HAP-1 (cell line): ENCODE measurements at regions not wholly inside any gene's neighbourhood (a gene's known extent, or its start where the extent isn't known, plus 50 kb on each side); places are given as distances from the start of the nearest gene placed in this dataset.

Experiments used
- DNase-seq, 2 experiments: peaks; one replicate each; pipeline ENCODE4 v3.0.0-alpha.2; 2016 to 2020; ENCODE audit warnings: low spot score in 2 of 2
- H3K27me3 ChIP-seq: fragments of 250-450 bp; sonication (Bioruptor Pico); 2 replicates; pipeline ENCODE4 v1.5.1; 2020; ENCODE audit warnings: low read depth, mild to moderate bottlenecking, moderate library complexity
- H3K36me3 ChIP-seq: fragments of 250-450 bp; sonication (Bioruptor Pico); replicated peaks from 2 replicates; pipeline ENCODE4 v1.5.1; 2020; ENCODE audit warnings: mild to moderate bottlenecking
- H3K4me1 ChIP-seq: fragments of 250-450 bp; sonication (Bioruptor Pico); 2 replicates; pipeline ENCODE4 v1.5.1; 2020; ENCODE audit warnings: mild to moderate bottlenecking
- H3K4me3 ChIP-seq: fragments of 250-450 bp; sonication (Bioruptor Pico); 2 replicates; pipeline ENCODE4 v1.5.1; 2020; ENCODE audit warnings: mild to moderate bottlenecking, moderate library complexity
- H3K9me3 ChIP-seq: fragments of 250-450 bp; sonication (Bioruptor Pico); 2 replicates; pipeline ENCODE4 v1.5.1; 2020; ENCODE audit warnings: mild to moderate bottlenecking, moderate library complexity
- in situ Hi-C: fragments of 300-500 bp; cut with MboI; formaldehyde crosslinking; loops from 3 replicates; pipeline ENCODE4 v1.14.3; 2020; ENCODE audit warnings: low sequenced_read_pairs, inconsistent platforms, mixed read lengths

DNA sequence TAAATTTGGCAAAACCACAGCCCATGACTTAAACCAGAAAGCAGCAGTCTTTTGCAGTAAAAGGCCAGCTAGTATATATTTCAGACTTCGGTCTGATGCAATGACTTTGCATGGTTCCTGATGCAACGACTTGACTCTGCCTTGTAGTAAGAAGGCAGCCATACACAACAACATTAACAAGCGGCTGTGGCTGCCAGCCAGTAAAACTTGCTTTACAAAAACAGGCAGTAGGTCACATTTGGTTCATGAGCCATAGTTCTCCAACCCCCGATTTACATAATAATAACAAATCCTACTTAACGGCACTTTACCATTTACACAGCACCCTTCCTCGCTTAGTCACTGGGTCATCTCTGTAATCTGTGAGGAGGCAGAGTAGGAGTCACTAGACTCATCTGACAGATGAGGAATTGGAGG, 410.3 kb downstream of the LRATD1 start:
- no peak overlapping the region for H3K4me3 ChIP-seq
- DNase-seq: peak; percentile 87 to 98

DNA sequence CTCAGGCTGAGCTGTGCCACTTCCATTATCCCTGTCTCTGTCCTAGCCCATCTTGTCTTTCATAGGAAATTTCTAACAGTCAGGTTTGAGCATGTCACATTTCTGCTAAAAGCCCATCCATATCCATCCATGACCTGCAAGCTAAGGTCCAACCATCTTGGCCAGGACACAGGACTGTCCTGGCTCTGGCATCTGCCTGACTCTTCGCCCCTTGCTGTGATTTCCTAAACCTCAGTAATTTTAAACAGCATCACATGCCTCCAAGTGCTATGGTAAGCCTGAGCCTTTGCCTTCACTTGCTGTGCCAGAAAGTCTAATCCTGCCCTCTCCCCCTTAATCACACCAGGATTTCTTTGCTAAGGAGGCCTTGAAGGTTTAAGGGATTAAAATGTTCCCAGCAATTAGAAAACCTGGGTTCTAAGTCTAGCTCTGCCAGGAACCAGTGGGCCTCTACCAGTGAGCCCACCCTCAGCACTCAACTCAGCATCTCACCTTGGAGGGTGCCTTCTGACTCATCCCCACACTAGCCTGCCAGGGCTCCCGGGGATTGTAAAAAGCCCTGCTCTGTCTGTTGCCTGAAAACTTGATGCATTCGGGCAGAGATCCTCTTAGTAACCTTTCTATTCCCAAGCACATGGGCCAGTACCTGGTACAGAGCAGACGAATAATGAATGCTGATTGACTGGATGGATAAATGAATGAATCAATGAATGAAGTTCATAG, 411.0 kb downstream of the LRATD1 start:
- no peaks in the 10 kb centered on the region for H3K9me3 ChIP-seq
- DNase-seq: peak in 1 of 2 experiments; percentile 21
- in situ Hi-C loops: no loop called here
- H3K4me1 ChIP-seq: peaks cover 32% of the 10 kb centered on the region
- no peaks in the 10 kb centered on the region for H3K36me3 ChIP-seq
- H3K27me3 ChIP-seq: no peaks in the 10 kb centered on the region
- no peak overlapping the region for H3K4me3 ChIP-seq

More for the DNA sequence above, 410.3 kb downstream of the LRATD1 start:
- Histone ChIP-seq H3K36me3 (no peaks in the 10 kb centered on the region), H3K4me1 (peaks cover 32% of the 10 kb centered on the region), H3K9me3 (no peaks in the 10 kb centered on the region), H3K27me3 (no peaks in the 10 kb centered on the region)
- in situ Hi-C loops: no loop called here

DNA sequence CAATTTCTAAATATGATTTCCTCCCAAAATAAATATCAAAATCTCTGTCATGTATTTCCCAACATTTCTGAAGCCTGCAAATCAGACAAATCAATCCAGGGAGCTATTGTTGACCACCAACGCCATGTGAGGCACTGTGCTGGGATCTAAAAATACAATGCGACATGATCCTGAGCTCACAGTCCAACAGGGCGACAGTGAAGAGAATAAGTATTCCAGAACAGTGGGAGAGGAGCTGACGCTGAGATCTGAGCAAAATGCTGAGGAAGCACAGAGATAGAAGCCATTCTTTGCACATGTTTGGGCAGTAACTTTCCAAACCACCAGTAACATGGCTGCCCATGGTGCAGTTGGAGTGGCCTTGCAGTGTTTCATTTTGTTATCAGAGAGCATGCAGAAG, 412.5 kb downstream of the LRATD1 start:
- no peaks in the 10 kb centered on the region for H3K36me3 ChIP-seq
- no peak overlapping the region for H3K4me3 ChIP-seq
- DNase-seq: no peak
- H3K4me1 ChIP-seq: peaks cover 32% of the 10 kb centered on the region
- no peaks in the 10 kb centered on the region for H3K9me3 ChIP-seq
- in situ Hi-C loops: no loop called here
- no peaks in the 10 kb centered on the region for H3K27me3 ChIP-seq

DNA sequence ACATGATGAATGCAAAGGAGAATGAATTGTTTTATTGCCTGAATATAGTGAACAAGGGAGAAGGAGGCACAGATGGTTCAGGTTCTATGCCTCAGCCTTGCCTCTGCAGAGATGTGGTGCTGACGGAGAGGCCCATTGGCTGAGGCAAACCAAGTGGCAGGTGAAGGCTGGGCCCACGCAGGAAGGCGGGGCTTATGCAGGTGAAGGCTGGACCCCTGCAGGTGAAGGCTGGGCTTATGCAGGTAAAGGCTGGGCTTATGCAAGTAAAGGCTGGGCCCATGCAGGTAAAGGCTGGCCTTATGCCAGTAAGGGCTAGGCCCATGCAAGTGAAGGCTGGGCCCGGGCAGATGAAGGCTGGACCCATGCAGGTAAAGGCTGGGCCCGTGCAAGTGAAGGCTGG, 414.7 kb downstream of the LRATD1 start:
- Histone ChIP-seq H3K4me3 (no peak overlapping the region), H3K36me3 (no peaks in the 10 kb centered on the region)

DNA sequence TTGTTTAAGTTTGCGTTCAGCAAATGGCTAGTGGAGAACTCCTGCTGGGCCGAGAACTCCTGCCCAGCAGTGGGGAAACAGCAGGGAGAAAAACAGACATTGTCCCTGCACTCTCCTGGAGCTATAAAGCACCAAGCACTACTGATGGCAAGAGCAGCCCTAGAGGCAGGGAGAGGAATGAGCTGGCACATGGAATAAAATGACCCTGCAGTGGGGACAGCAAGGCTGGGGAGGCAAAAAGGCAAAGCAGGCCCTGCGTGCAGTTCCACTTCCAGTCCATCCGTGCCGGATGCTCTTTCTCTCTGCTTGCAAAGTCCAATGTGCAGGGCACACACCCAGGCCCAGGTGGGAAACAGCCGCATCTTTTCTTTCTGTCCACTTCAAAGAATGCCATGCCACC, 415.5 kb downstream of the LRATD1 start:
- DNase-seq: no peak
- H3K27me3 ChIP-seq: no peaks in the 10 kb centered on the region
- in situ Hi-C loops: no loop called here
- peaks cover 20% of the 10 kb centered on the region for H3K4me1 ChIP-seq
- no peak overlapping the region for H3K4me3 ChIP-seq
- H3K9me3 ChIP-seq: no peaks in the 10 kb centered on the region
- no peaks in the 10 kb centered on the region for H3K36me3 ChIP-seq

More for the DNA sequence above, 414.7 kb downstream of the LRATD1 start:
- Histone ChIP-seq H3K9me3 (no peaks in the 10 kb centered on the region), H3K27me3 (no peaks in the 10 kb centered on the region), H3K4me1 (peaks cover 25% of the 10 kb centered on the region)
- in situ Hi-C loops: no loop called here
- DNase-seq: no peak

DNA sequence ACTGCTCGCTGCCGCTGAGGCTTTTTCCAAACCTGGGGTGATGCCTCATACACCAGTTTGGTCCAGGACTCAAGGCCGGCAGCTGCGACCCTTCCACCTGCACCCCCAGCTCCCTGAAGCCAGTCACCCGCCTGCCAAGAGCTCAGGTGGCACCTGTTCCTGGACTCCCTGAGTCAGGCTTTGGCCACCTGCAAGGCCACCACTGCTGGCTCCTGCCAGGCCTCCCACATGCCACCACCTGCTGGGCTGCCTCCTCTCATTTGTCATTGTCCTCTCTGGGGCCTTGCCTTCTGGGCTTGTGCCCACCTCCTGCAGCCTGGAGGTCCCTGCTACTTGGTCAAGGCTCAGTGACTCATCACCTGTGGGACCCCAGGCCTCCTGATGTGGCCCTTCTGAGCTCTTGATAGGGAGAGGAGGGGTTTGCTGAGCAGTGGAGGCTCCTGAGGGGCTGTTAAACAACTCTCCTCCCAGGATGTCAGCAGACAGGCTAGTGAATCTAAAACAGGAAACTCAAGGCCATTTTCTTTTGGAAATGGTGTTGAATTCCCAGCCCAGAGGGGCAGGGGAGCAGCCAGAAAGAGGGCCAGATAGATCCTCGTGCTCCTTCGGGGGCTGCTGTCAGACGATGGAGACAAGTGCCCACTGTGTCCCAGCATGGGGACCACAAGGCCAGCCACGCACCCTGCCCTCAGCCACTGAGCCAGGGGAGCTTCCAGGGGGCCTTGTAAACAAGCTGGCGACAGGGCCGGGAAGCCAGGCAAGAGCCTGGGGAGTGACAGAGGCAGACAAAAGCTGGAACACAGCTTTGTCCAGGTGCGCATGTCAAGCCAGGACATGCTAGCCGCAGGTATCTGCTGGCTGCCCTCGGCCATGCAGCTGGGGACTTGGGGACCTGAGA, 416.8 kb downstream of the LRATD1 start:
- no peaks in the 10 kb centered on the region for H3K9me3 ChIP-seq
- H3K36me3 ChIP-seq: no peaks in the 10 kb centered on the region
- peaks cover 6% of the 10 kb centered on the region for H3K4me1 ChIP-seq
- in situ Hi-C loops: no loop called here
- DNase-seq: no peak
- H3K27me3 ChIP-seq: no peaks in the 10 kb centered on the region
- H3K4me3 ChIP-seq: no peak overlapping the region

DNA sequence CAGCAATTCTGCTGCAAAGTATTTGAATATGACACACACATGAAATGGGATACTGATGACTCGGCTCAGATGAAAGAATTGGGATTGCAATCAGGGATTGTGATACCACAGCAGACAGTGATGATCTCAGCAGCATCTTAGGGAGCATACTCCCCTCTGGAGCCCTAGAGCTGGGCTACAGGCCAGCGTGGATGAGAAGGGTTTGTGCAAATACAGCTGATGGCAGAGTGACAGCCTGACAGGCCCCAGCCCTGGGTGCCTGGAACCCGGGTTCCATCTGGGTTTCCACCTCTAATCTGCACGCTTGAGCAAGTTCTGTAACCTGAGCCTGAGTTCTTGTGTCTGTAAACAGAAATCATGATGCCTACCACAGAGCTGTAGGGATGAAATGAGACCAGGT, 418.0 kb downstream of the LRATD1 start:
- peaks cover 5% of the 10 kb centered on the region; the same call in 1 of the 2 replicates for H3K4me1 ChIP-seq
- H3K27me3 ChIP-seq: no peaks in the 10 kb centered on the region
- no peak for DNase-seq
- no peaks in the 10 kb centered on the region for H3K36me3 ChIP-seq
- in situ Hi-C loops: no loop called here
- no peak overlapping the region for H3K4me3 ChIP-seq
- no peaks in the 10 kb centered on the region for H3K9me3 ChIP-seq

DNA sequence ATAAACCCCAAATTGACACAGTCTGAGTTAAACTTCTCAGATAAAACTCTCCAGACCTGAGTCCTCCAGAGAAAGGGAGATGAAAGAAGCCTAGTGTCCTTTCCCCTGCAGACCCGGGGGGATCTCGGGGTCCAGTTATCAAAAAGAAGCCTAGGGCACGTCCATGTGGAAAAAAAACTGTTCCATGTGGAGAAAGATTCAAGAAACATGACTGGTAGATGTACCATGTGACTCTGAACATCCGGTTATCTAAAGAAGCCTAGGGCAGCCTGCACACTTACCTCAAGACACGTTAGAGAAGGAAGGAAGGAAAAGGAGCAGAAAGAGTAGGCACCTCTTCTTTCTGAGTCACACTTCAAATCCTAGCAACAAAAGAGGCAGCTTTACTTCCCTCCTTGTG, 421.0 kb downstream of the LRATD1 start:
- in situ Hi-C loops: no loop called here
- no peaks in the 10 kb centered on the region for H3K27me3 ChIP-seq
- H3K9me3 ChIP-seq: no peaks in the 10 kb centered on the region
- peaks cover 5% of the 10 kb centered on the region; the same call in 1 of the 2 replicates for H3K4me1 ChIP-seq
- H3K4me3 ChIP-seq: no peak overlapping the region
- H3K36me3 ChIP-seq: no peaks in the 10 kb centered on the region
- DNase-seq: no peak

DNA sequence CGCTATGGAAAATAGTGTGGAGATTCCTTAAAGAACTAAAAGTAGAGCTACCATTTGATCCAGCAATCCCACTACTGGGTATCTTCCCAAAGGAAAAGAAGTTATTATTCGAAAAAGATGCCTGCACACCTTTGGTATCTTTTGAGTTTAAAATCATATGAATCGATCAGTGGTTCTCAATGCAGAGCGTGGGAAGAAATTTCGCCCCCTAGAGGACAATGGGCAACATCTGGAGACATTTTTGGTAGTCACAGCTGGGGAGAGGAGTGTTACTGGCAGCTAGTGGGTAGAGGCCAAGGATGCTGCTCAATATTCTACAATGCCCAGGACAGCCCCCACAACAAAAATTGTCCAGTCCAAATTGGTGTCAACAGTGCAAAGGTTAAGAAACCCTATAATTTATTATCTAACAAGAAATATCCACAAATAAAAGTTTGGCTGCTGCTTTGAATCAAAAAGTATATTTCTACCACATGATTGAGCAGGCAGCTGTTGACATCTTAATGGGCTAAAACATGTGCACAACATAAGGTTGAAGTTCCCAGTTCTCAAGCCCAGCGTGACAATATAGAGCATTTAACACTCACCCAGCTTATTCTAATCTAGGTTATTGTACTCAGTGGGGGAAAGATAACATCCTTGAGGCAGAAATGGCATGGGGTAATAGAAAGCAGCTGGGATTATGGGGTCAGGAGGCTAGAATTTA, 425.7 kb downstream of the LRATD1 start:
- Histone ChIP-seq H3K36me3 (no peaks in the 10 kb centered on the region), H3K27me3 (no peaks in the 10 kb centered on the region), H3K4me1 (no peaks in the 10 kb centered on the region), H3K9me3 (no peaks in the 10 kb centered on the region), H3K4me3 (no peak overlapping the region)
- in situ Hi-C loops: no loop called here
- peak in 1 of 2 experiments; percentile 40 for DNase-seq

DNA sequence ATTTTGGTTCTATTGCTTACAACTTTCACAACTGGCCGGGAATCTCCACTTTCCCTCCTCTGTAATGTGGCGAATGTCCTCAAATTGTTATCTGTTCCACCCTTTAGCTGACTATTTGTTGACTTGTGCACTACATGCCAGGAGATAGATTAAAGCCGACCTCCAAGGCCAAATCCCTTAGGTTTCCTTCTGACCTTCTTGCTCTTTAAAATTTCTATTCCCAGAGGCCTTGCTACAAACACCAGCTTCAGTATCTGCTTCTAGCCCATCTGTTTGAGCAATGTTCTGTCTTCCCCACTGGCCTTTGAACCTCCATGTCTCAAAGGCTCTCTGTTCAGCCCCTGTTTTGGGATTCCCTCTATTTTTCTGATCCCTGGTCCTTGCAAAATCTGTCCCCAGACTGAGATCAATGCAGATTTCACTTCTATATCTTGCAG, 426.2 kb downstream of the LRATD1 start:
- Histone ChIP-seq H3K27me3 (no peaks in the 10 kb centered on the region), H3K4me1 (no peaks in the 10 kb centered on the region), H3K4me3 (no peak overlapping the region), H3K36me3 (no peaks in the 10 kb centered on the region), H3K9me3 (no peaks in the 10 kb centered on the region)
- DNase-seq: no peak
- in situ Hi-C loops: no loop called here

DNA sequence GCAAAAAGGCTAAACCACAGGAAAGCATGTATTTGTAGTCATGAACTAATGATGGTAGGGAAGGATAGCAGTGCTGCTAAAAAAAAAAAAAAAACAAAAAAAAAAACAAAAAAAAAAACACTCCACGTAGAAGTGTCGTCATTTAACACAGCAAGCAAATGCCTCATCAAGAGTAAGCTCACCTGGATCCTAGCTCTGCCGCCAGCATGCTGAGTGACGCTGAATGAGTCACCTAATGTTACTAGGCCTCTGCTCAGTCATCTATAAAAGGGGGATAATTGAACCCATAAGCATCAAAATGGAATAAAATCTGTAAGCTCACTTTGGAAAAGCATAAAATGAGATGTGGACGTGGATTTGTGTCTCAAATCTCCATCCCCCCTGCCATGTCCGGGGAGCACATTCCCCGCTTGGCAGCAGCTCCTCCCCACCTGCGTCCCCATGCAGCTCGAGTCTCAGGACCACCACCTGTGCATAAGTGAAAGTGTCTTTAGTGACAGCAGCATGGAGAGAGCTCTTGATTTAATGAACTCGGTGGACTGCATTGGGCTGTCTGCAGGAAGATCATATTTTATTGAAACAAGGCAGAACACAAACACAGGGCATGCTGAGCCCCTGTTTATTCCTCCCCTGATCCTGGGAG, 427.5 kb downstream of the LRATD1 start:
- in situ Hi-C loops: no loop called here
- no peak for DNase-seq

DNA sequence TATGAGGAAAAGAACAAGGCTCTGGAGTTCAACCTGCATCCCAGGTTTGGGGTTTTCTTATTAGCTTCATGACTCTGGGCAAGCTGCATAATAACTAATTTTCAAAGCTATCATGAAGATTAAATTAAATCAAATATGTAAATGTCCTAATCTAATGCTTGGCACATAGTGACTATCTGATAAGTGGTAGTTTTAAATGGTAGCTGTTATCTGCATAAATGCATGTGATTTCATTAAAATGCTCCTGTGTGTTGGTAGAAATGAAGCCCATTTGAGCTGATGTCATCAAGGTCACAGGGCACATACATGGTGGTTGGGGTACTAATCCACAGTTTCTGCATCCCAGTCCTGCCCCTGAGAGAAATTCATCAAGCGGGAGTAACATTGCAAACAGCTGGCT, 428.8 kb downstream of the LRATD1 start:
- DNase-seq: no peak
- in situ Hi-C loops: no loop called here

More for the DNA sequence above, 427.5 kb downstream of the LRATD1 start:
- no peaks in the 10 kb centered on the region for H3K36me3 ChIP-seq
- no peak overlapping the region for H3K4me3 ChIP-seq
- no peaks in the 10 kb centered on the region for H3K4me1 ChIP-seq
- H3K9me3 ChIP-seq: no peaks in the 10 kb centered on the region
- no peaks in the 10 kb centered on the region for H3K27me3 ChIP-seq

DNA sequence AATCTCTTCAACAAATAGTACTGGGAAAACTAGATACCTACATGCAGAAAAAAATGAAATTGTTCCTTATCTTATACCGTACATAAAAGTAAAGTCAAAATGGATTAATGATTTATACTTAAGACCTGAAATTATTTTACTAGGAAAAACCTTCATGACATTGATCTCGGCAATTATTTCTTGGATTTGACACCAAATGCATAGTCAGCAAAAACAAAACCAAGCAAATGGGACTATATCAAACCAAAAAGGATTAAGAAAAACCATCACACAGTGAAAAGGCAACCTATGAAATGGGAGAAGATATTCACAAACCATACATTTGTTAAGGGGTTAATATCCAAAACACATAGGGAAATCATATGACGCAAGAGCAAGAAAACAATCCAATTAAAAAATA, 433.6 kb downstream of the LRATD1 start:
- no peak overlapping the region for H3K4me3 ChIP-seq
- no peak for DNase-seq
- in situ Hi-C loops: no loop called here
- peaks cover 11% of the 10 kb centered on the region for H3K4me1 ChIP-seq
- no peaks in the 10 kb centered on the region for H3K36me3 ChIP-seq
- H3K9me3 ChIP-seq: 0 out of 2 replicates have a peak, but pooled peaks cover 4% of the 10 kb centered on the region
- no peaks in the 10 kb centered on the region for H3K27me3 ChIP-seq

More for the DNA sequence above, 428.8 kb downstream of the LRATD1 start:
- H3K27me3 ChIP-seq: no peaks in the 10 kb centered on the region
- 0 out of 2 replicates have a peak, but pooled peaks cover 4% of the 10 kb centered on the region for H3K9me3 ChIP-seq
- H3K4me3 ChIP-seq: no peak overlapping the region
- H3K36me3 ChIP-seq: no peaks in the 10 kb centered on the region
- no peaks in the 10 kb centered on the region for H3K4me1 ChIP-seq
